Activated CD8-positive, alpha-beta memory T cell treated with anti-CD3 and anti-CD28 coated beads, Interleukin-2, amount 50 U/mL, for 4 hours (primary cell): ENCODE measurements at regions not wholly inside any gene's neighbourhood (a gene's known extent, or its start where the extent isn't known, plus 50 kb on each side); places are given as distances from the start of the nearest gene placed in this dataset.
A peak's percentile ranks its signal among the peaks of the same experiment; 100 is the strongest.
"Not testable (repeated sequence)": the region's sequence is repeated elsewhere in the genome, so short reads cannot be mapped to it uniquely, and the experiment has no call there.

Experiments
- DNase-seq: peaks from one replicate; pipeline ENCODE4 v3.0.0-alpha.2; 2020

- not testable (repeated sequence) for DNase-seq
Measured at GRCh38 chr1:25171013-25171412, 61.3 kb downstream of the SYF2 start.

- no peak for DNase-seq
Measured at GRCh38 chr1:25170439-25170838, 61.9 kb downstream of the SYF2 start.

DNA sequence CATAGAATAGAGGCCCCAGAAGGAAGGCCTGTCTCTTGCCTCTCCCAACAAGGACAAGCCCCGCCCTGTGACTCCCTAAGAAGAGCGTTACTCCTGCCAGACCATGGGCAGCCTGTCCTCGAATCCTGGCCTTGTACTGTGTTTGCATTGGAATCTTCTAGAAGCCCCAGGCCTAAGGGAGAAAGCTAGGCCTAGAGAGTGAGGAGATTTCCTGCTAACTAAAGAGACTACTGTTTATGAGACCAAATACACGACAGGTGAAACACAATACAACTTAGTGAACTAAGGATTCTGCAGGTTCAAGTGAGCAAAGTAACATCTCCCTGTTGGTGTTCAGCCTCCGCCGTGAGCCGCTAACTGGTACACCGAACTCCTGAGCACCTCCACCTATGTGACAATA is 62.7 kb downstream of the SYF2 start:
- no peak for DNase-seq

DNA sequence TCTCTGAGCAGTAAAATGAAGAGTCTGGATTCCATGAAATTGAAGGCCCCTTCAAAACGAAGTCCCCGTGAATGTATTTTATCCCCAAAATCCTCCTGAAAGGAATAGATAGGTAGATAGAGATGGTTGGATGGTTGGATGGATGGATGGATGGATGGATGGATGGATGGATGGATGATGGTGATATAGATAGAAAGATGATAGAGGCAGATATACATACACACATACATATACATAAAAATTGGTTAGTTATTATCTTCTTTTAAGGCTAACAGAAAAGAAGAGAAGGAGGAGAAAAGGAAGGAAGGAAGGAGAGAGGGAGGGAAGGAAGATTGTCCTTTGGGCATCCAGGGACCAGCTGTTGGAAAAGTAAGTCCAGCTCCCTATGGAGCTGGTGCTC is 63.1 kb downstream of the SYF2 start:
- no peak for DNase-seq

- DNase-seq: no peak
Measured at GRCh38 chr1:25168193-25169071, 63.9 kb downstream of the SYF2 start.

DNA sequence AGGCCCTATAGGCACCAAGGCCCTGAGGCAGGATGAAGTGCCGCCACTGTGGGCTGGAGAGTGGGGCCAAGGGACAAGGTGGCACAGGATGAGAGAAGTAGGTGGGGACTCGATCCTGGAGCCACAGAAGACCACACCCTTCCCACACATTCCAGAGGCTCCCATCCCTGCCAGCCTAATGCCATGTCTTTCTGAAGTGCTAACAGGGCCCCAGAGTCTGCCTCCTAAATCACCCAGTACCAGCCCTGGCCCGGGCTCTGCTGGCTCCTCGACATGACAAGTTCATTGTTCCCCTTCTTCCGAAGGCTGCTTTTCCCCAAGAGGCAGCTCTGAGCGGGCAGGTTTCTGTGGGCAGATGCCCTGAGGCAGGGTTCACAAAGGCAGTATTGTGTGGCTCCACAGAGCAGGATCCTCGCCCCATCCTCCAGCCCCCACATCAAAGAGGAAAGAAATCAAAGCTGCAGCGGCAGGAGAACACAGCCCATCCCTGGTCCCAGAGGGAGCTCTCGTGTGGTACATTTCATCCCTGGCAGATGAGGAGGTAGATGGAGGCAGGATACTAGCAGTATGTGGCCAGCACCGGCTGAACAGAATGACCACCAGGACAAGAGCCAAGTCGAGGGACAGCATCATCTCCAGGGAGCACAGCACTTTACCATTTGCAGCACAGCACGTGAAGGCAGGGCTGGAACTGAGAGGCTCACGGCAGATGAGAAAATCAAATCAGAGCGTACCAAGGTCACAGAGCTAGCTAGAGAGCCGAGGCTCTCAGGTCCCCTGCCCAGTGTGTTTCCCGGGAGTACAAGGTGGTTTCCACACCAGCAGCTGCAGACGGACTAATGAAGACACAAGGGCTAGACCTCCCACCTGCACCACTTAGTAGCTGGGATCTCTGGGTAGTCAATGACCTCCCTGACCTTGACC is 64.8 kb downstream of the SYF2 start:
- no peak for DNase-seq

- no peak for DNase-seq
Measured at GRCh38 chr1:25166847-25167246, 65.5 kb downstream of the SYF2 start.

- DNase-seq: no peak
Measured at GRCh38 chr1:25163986-25164385, 68.3 kb downstream of the SYF2 start.

GRCh38 chr1:25161981-25162380 is 70.3 kb downstream of the SYF2 start:
- no peak for DNase-seq

DNA sequence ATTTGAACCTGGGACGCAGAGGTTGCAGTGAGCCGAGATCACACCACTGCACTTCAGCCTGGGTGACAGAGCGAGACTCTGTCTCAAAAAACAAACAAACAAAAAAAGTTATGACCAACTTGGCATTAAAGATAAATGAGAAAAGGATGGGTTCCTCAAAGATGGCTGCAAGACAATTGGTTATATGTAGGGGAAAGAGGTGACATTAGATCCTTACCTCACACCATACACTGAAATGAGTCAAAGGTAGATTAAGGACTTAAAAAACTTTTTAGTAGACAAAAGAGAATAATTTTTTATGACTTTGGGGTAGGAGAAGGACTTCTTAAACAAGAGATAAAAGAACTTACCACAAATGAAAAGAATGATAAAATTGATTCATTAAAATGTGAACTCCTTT is 74.5 kb downstream of the SYF2 start:
- no peak for DNase-seq

DNA sequence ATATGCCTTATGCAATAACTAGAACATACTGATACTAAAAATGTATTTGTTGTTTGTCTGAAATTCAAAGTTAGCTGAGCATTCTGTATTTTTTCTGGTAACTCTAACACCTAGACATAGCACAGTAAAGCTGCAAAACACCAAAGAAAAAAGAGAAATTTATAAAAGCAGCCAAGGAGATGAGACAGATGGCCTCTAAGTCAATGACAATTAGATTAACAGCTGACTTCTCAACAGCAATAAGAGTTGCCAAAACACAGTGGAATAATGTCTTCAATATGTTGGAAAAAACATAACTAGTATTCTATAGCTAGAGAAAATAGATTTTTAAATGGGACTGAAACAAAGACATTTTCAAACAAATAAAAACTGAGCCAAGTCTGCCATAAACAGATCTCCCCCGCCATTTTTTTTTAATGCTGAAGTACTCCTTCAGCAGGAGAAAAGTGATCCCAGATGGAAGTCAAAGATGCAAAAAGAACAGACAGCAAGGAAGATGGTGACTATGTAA is 81.3 kb downstream of the SYF2 start:
- DNase-seq: no peak

- DNase-seq: peak; percentile 27
Measured at GRCh38 chr1:25148673-25149300, 83.5 kb downstream of the SYF2 start.

- no peak for DNase-seq
Measured at GRCh38 chr1:25146451-25146855, 85.8 kb downstream of the SYF2 start.

DNA sequence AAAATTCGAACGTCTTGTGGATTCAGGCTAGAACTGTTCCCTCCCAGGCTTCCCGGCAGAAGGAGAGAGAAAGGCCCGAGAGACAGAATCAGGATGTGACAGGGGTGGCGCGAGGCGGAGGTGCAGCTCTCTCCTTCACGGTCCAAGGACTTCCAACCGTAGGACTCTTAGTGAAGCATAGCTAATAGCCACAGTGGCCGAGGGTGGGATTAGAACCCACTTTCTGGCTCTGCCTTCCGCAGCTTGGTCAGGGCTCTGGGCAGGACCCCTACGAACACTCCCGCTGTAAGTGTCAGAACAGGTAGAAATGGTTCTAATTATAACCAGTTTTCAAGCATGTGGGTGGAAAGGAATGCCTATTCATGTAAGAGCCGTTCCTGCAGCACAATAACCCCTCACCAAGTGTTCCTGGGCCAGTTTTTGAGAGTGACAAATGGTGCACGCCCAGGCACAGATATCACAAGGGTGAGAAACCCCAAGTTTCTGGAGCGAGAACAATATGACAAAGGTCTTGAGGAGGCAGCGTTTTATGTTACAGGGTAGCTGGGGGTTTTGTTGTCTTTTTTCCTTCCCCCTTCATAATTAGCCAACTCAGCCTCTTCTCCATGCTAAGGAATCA is 86.4 kb downstream of the SYF2 start:
- DNase-seq: no peak

DNA sequence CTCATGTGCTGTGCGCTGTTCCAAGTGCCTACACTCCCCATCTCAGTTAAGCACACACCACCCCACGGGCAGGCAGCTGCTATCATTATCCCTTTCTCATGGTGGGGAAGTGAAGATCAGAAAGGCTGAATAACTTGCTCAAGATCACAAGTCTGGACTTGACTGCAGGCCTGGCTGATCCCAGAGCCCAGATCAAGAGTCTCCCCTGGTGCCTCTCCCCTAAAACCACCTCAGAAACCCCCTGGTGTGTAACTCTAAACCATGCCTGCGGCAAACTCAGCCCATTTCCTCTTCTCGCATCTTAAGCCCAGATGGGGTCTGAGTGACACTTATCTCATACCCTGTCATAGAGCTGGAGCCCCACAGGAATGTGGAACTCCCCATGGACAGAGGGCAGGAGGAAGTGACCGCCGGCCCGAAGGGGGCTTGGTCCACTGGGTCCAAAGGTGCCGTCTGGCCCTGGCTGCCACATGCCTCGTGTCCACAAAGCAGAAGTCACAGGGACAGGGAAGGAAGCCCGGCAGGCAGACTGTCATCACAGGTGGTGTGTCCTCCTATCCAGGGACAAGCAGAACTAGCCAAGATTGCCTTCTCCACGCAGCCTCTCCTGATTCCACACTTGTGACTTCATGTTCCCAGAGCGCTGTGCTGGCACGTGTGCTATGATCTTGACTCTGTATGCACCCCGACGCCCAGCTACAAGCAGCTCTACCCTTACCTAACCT is 92.1 kb downstream of the SYF2 start:
- no peak for DNase-seq

DNA sequence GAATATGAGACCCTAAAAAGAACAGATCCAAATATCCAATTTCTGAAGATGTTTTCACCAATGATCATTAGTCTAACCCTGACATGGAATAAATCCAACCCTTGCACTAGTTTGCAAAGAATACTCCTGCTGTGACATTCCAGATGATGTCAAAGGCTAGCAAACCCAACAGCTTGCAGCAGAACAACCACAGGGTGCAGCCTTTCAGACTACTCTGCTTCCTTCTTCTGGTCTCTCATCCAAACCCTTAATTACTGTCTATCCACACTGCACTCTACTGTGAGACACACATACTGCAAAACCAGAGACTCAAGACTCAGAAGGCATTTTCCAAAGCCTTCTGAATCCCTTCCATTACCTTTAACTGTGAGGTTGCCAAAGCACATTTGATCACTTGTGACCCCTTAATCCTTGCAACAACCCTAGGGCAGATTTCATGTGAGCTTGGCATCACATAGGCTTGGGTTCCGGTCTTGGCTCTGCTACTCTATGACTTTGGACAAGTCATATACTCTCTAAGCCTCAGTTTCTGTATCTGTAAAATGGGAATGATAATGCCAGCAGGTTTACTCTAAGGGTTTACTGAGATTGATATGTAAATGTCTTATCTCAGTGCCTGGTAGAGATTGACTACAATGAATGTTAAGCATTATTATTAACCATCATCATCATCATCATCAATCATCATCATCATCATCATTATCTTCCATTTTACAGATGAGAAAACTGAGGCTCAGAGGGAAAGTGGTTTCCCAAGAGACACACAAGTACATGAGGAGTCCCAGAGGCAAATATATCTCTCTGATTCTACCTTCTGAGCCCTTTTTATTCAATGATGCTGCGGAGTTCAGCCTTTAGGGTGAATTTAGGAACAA is 94.5 kb downstream of the SYF2 start:
- DNase-seq: no peak

DNA sequence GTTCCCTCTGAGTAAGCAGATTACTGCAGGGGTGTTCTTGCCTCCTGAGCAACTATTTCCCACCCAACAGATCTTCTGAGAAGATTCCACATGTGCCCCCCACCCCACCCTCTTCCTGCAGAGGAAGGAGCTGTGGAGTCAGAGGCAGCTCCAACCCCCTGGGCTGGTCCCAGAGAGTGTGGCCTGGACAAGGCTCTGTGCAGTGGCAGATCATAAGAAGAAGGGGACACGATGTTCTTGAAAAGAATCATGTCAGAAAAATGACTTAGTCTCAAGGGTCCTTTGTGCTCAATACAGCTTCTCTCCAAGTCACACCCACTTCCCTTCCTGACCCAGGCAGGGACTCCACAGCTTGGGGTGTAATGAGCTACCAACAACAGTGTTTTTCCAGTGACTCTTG is 95.2 kb downstream of the SYF2 start:
- DNase-seq: no peak

DNA sequence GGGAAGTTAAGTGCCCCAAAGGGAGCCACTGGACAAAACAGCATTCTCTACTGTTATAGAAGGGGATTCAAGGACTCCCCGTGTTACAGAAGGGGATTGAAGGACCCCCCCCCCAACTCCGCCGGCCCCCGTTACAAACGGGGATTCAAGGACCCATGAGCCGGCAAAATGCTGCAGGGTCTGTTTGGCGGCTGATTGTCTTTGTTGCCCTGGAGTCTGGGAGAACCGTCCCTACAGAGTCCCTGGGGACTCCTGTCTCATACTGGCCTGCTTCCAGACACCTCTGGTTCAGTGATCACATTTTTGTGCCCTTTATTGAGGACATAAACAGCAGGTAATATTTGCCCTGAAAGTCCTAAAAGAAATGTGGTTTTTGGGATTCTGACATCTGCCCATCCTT is 96.4 kb downstream of the SYF2 start:
- DNase-seq: no peak

- no peak for DNase-seq
Measured at GRCh38 chr1:25134801-25135461, 97.4 kb downstream of the SYF2 start.

- DNase-seq: no peak
Measured at GRCh38 chr1:25134307-25134706, 98.0 kb downstream of the SYF2 start.
